BE2C (cell line): ENCODE measurements at regions not wholly inside any gene's neighbourhood (a gene's known extent, or its start where the extent isn't known, plus 50 kb on each side); places are given as distances from the start of the nearest gene placed in this dataset.

Source experiments
- DNase-seq: peaks from one replicate; pipeline ENCODE4 v3.0.0-alpha.2; 2020
- H3K27me3 ChIP-seq: fragments of 250-450 bp; sonication (Bioruptor Pico); 2 replicates; pipeline ENCODE4 v1.5.1; 2020; ENCODE audit warnings: mild to moderate bottlenecking
- H3K36me3 ChIP-seq: fragments of 250-450 bp; sonication (Bioruptor Pico); 2 replicates; pipeline ENCODE4 v1.5.1; 2020; ENCODE audit warnings: mild to moderate bottlenecking
- H3K4me1 ChIP-seq: fragments of 250-450 bp; sonication (Bioruptor Pico); 2 replicates; pipeline ENCODE4 v1.5.1; 2020
- H3K4me3 ChIP-seq: 2 replicates; pipeline ENCODE4 v1.5.1; 2011; ENCODE audit warnings: low read depth, low read length
- H3K9me3 ChIP-seq: fragments of 250-450 bp; sonication (Bioruptor Pico); 2 replicates; pipeline ENCODE4 v1.5.1; 2020
- TF ChIP-seq, protein P1 (sequence below): IDR thresholded peaks from 2 replicates; pipeline ENCODE4 v1.5.1; 2012; ENCODE audit warnings: mild to moderate bottlenecking, low read depth, low read length

DNA sequence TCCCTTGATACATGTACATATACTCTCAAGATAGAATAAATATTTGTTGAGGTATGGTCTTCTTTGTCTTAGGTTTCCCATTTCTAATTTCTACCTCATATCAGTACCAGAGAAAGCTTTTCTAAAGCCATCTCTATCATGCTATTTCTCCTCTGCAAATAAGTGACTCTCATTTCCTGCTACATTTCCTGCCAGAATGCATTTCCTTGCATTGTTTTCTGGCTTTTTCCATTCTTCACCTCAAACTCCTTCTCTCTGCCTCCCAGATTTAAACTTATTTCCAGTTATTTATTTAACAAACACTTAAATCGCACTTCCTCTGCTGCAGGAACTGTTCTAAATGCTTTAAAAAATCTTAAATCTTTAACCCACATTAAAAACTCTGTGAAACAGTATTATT lies 74.4 kb upstream of the STMND1 start:
- H3K4me3 ChIP-seq, result no peak overlapping the region
- no peaks in the 10 kb centered on the region for H3K27me3 ChIP-seq
- H3K9me3 ChIP-seq, result no peaks in the 10 kb centered on the region
- TF ChIP-seq, protein P1, sequence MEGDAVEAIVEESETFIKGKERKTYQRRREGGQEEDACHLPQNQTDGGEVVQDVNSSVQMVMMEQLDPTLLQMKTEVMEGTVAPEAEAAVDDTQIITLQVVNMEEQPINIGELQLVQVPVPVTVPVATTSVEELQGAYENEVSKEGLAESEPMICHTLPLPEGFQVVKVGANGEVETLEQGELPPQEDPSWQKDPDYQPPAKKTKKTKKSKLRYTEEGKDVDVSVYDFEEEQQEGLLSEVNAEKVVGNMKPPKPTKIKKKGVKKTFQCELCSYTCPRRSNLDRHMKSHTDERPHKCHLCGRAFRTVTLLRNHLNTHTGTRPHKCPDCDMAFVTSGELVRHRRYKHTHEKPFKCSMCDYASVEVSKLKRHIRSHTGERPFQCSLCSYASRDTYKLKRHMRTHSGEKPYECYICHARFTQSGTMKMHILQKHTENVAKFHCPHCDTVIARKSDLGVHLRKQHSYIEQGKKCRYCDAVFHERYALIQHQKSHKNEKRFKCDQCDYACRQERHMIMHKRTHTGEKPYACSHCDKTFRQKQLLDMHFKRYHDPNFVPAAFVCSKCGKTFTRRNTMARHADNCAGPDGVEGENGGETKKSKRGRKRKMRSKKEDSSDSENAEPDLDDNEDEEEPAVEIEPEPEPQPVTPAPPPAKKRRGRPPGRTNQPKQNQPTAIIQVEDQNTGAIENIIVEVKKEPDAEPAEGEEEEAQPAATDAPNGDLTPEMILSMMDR, result no peak
- no peaks in the 10 kb centered on the region for H3K36me3 ChIP-seq
- no peaks in the 10 kb centered on the region for H3K4me1 ChIP-seq
- no peak for DNase-seq

DNA sequence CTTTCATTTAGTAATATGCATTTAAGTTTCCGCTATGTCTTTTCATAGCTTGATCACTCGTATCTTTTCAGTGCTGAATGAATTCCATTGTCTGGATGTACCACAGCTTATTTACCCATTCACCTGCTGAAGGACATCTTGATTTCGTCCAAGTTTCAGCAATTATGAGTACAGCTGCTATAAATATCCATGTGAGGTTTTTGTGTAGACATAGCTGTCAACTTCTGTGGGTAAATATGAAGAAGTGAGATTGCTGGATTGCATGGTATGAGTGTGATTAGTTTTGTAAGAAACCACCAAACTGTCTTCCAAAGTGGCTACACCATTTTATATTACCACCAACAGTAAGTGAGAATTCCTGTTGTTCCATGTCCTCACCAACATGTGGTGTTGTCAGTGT lies 79.2 kb upstream of the STMND1 start:
- no peak for DNase-seq

DNA sequence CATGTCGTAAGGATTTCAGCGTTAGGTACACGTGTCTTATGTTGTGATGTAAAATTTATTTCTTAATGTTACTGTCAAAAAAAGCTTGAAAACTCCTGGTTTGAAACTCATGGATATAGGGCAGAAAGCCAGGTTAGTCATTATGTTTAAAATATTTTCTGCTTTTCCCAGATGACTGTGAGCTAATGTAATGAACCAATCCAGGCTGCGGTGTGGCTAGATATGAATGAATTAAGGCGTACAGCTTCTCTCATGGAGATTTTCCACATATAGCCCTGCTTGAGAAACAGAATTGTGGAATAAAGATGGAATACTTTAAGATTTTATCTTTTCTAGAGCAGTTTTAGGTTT lies 80.3 kb upstream of the STMND1 start:
- Histone ChIP-seq H3K36me3 (no peaks in the 10 kb centered on the region), H3K9me3 (no peaks in the 10 kb centered on the region), H3K4me1 (no peaks in the 10 kb centered on the region), H3K4me3 (no peak overlapping the region), H3K27me3 (no peaks in the 10 kb centered on the region)
- TF ChIP-seq, protein P1, result no peak
- no peak for DNase-seq

More for the DNA sequence above, 79.2 kb upstream of the STMND1 start:
- H3K9me3 ChIP-seq, result no peaks in the 10 kb centered on the region
- no peaks in the 10 kb centered on the region for H3K36me3 ChIP-seq
- H3K27me3 ChIP-seq, result no peaks in the 10 kb centered on the region
- TF ChIP-seq, protein P1, result no peak
- no peaks in the 10 kb centered on the region for H3K4me1 ChIP-seq
- no peak overlapping the region for H3K4me3 ChIP-seq

DNA sequence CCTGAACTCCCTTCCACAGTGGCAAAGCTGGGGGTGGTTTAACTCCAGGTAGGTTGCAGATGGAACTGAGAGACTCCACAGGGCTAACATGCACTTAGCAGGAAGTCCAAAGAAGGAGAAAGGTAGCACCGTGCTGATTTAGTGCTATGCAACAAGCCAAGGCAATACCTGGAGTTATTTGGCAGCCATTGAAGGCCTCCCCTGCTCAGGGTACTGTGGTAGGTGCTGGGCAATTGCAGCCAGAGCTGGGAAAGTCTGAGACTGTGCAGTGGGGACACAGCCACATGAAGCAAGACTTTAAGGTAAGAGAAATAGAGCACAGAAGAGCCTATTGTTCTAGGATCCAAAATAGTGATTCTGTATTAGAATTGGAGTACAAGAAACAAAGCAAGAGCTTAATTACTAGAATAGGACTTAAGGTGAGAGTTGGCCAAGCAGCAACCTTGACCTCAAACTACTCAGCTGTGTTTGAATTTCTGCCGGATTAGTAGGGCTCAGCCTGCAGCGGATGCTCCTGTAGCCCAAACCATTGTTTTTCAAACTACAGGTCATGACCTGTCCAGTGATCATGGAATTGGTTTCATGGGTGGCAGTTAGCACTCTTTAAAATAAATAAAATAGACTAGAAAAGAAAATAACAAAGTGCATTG lies 80.8 kb upstream of the STMND1 start:
- no peaks in the 10 kb centered on the region for H3K36me3 ChIP-seq
- no peaks in the 10 kb centered on the region for H3K27me3 ChIP-seq
- TF ChIP-seq, protein P1, result no peak
- no peaks in the 10 kb centered on the region for H3K4me1 ChIP-seq
- DNase-seq, result no peak
- no peaks in the 10 kb centered on the region for H3K9me3 ChIP-seq
- no peak overlapping the region for H3K4me3 ChIP-seq

DNA sequence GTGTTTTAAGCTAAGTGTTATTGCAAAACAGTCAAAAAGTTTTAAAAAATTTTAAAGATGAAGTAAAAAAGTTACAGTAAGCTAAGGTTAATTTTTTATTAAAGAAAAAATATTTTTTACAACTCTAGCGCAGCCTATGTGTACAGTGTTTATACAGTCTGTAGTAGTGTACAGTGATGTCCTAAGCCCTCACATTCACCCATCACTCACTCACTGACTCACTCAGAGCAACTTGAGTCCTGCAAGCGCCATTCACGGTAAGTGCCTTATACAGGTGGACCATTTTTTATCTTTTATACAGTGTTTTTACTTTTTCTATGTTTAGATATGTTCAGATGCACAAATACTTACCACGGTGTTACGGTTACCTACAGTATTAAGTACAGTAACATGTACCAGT lies 83.4 kb upstream of the STMND1 start:
- Histone ChIP-seq H3K27me3 (no peaks in the 10 kb centered on the region), H3K4me1 (no peaks in the 10 kb centered on the region), H3K4me3 (no peak overlapping the region), H3K36me3 (no peaks in the 10 kb centered on the region), H3K9me3 (no peaks in the 10 kb centered on the region)
- no peak for DNase-seq
- TF ChIP-seq, protein P1, result no peak

DNA sequence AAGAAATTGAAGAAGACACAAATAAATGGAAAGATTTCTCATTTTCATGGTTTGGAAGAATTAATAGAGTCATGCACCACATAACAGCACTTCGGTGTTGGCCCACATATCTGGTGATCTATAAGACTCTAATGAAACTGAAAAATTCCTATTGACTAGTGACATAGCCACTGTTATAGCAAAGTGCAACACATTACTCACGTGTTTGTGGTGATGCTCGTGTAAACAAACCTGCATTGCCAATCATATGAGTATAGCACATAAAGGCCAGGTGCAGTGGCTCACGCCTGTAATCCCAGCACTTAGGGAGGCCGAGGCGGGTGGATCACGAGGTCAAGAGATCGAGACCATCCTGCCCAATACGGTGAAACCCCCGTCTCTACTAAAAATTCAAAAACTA lies 84.4 kb upstream of the STMND1 start:
- no peaks in the 10 kb centered on the region for H3K27me3 ChIP-seq
- TF ChIP-seq, protein P1, result no peak
- H3K36me3 ChIP-seq, result no peaks in the 10 kb centered on the region
- H3K9me3 ChIP-seq, result no peaks in the 10 kb centered on the region
- H3K4me1 ChIP-seq, result no peaks in the 10 kb centered on the region
- no peak overlapping the region for H3K4me3 ChIP-seq
- DNase-seq, result no peak
